Parathyroid adenoma (tissue), 2 donors: ENCODE measurements at regions not wholly inside any gene's neighbourhood (a gene's known extent, or its start where the extent isn't known, plus 50 kb on each side); places are given as distances from the start of the nearest gene placed in this dataset.

Experiments used
- H2AFZ ChIP-seq: fragments of 300-600 bp; sonication (generic); one replicate; pipeline ENCODE4 v1.7.0; 2017; ENCODE audit warnings: antibody characterized with exemption, mild to moderate bottlenecking
- H3K27ac ChIP-seq: fragments of 300-600 bp; sonication (generic); one replicate; pipeline ENCODE4 v1.7.0; 2017
- H3K27me3 ChIP-seq: fragments of 300-600 bp; sonication (generic); one replicate; pipeline ENCODE4 v1.7.0; 2017; ENCODE audit warnings: low read length; ENCODE audit not compliant: control insufficient read depth, insufficient read depth
- H3K36me3 ChIP-seq: fragments of 300-600 bp; sonication (generic); one replicate; pipeline ENCODE4 v1.7.0; 2017; ENCODE audit warnings: low read length; ENCODE audit not compliant: control insufficient read depth, insufficient read depth
- H3K4me1 ChIP-seq: fragments of 300-600 bp; sonication (generic); one replicate; pipeline ENCODE4 v1.7.0; 2017; ENCODE audit warnings: control low read depth
- H3K4me2 ChIP-seq: fragments of 300-600 bp; sonication (generic); one replicate; pipeline ENCODE4 v1.7.0; 2017; ENCODE audit warnings: low read length
- H3K4me3 ChIP-seq: fragments of 300-600 bp; sonication (generic); one replicate; pipeline ENCODE4 v1.7.0; 2017; ENCODE audit warnings: low read depth, low read length
- H3K79me2 ChIP-seq: fragments of 300-600 bp; sonication (generic); one replicate; pipeline ENCODE4 v1.7.0; 2017; ENCODE audit warnings: control low read depth
- H3K9ac ChIP-seq: fragments of 300-600 bp; sonication (generic); one replicate; pipeline ENCODE4 v1.7.0; 2017; ENCODE audit warnings: mild to moderate bottlenecking
- H3K9me3 ChIP-seq: fragments of 300-600 bp; sonication (generic); one replicate; pipeline ENCODE4 v1.7.0; 2017; ENCODE audit warnings: low read length; ENCODE audit not compliant: control insufficient read depth
- TF ChIP-seq, protein P1 (sequence below): fragments of 300-600 bp; sonication (generic); IDR thresholded peaks from one replicate; pipeline ENCODE4 v1.7.0; 2017; ENCODE audit warnings: antibody characterized with exemption, mild to moderate bottlenecking
- donor health status: primary hyperparathyroidism.

GRCh38 chr4:18749391-18749790 lies 727.8 kb upstream of the LCORL start:
- Histone ChIP-seq H3K36me3 (no peaks in the 10 kb centered on the region), H2AFZ (no peak overlapping the region), H3K4me3 (no peak overlapping the region), H3K4me1 (no peaks in the 10 kb centered on the region), H3K27ac (no peak overlapping the region), H3K79me2 (no peaks in the 10 kb centered on the region), H3K27me3 (no peaks in the 10 kb centered on the region), H3K9ac (no peak overlapping the region), H3K9me3 (no peaks in the 10 kb centered on the region), H3K4me2 (no peak overlapping the region)
- TF ChIP-seq, protein P1, sequence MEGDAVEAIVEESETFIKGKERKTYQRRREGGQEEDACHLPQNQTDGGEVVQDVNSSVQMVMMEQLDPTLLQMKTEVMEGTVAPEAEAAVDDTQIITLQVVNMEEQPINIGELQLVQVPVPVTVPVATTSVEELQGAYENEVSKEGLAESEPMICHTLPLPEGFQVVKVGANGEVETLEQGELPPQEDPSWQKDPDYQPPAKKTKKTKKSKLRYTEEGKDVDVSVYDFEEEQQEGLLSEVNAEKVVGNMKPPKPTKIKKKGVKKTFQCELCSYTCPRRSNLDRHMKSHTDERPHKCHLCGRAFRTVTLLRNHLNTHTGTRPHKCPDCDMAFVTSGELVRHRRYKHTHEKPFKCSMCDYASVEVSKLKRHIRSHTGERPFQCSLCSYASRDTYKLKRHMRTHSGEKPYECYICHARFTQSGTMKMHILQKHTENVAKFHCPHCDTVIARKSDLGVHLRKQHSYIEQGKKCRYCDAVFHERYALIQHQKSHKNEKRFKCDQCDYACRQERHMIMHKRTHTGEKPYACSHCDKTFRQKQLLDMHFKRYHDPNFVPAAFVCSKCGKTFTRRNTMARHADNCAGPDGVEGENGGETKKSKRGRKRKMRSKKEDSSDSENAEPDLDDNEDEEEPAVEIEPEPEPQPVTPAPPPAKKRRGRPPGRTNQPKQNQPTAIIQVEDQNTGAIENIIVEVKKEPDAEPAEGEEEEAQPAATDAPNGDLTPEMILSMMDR, result no peak

- Histone ChIP-seq H2AFZ (no peak overlapping the region), H3K4me1 (no peaks in the 10 kb centered on the region), H3K36me3 (no peaks in the 10 kb centered on the region), H3K4me3 (no peak overlapping the region), H3K9me3 (no peaks in the 10 kb centered on the region), H3K27ac (no peak overlapping the region), H3K4me2 (no peak overlapping the region), H3K79me2 (no peaks in the 10 kb centered on the region), H3K9ac (no peak overlapping the region), H3K27me3 (no peaks in the 10 kb centered on the region)
- TF ChIP-seq, protein P1, result no peak
Measured at GRCh38 chr4:18736551-18736950, 715.0 kb upstream of the LCORL start.

DNA sequence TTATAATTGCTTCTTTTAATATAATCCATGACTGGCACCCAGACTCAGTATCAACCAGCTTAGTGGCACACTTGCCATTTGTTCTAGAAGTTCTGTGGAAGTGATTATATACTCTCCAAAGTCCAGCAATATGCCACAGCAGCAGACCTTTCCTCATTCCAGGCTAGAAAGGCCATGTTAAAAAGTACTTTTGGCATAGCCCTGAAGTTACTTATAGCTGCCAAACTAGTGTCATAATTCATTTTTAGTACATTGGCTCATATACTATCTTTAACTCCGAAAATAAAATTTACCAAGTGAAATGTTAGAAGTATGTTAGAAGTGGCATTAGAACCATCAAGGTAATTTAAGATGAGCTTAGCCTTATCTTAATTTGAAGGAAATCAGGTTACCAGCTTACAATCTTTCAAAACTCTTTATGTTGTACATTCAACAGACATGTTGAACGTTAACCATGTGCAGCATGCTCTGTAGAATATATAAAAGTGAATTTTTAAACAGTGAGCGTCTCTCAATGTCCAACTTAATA lies 714.2 kb upstream of the LCORL start:
- Histone ChIP-seq H3K4me2 (no peak overlapping the region), H3K9me3 (no peaks in the 10 kb centered on the region), H3K4me1 (no peaks in the 10 kb centered on the region), H3K79me2 (no peaks in the 10 kb centered on the region), H3K27me3 (no peaks in the 10 kb centered on the region), H3K27ac (no peak overlapping the region), H3K4me3 (no peak overlapping the region), H2AFZ (no peak overlapping the region), H3K9ac (no peak overlapping the region), H3K36me3 (no peaks in the 10 kb centered on the region)
- TF ChIP-seq, protein P1, result no peak

- H3K9ac ChIP-seq, result no peak overlapping the region
- H3K4me1 ChIP-seq, result no peaks in the 10 kb centered on the region
- no peaks in the 10 kb centered on the region for H3K9me3 ChIP-seq
- H3K4me3 ChIP-seq, result no peak overlapping the region
- H3K79me2 ChIP-seq, result no peaks in the 10 kb centered on the region
- no peak overlapping the region for H3K4me2 ChIP-seq
- H3K27ac ChIP-seq, result no peak overlapping the region
- no peak overlapping the region for H2AFZ ChIP-seq
- TF ChIP-seq, protein P1, result no peak
- H3K27me3 ChIP-seq, result no peaks in the 10 kb centered on the region
- no peaks in the 10 kb centered on the region for H3K36me3 ChIP-seq
Measured at GRCh38 chr4:18734405-18734804, 712.9 kb upstream of the LCORL start.

DNA sequence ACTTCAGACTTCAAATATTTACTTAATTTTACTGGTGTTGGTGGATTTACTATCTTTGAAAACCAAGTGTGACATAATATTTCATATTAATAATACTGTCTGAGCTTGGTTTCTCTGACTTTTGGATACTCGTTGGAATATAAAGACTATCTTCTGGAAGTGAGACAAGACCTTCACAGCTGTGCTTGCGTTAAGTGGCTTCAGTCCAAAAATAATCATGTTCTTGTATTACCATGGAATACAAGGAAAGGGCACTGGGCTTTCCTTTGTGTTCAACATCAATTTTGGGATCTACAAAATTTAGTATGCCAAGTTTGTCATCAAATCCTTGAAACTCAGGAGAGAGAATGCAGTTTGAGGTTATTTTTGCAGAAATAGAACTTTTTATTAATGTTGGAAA lies 712.4 kb upstream of the LCORL start:
- no peak overlapping the region for H3K4me3 ChIP-seq
- no peaks in the 10 kb centered on the region for H3K4me1 ChIP-seq
- H3K79me2 ChIP-seq, result no peaks in the 10 kb centered on the region
- H3K36me3 ChIP-seq, result no peaks in the 10 kb centered on the region
- TF ChIP-seq, protein P1, result no peak
- H3K9me3 ChIP-seq, result no peaks in the 10 kb centered on the region
- no peaks in the 10 kb centered on the region for H3K27me3 ChIP-seq
- no peak overlapping the region for H3K4me2 ChIP-seq
- H2AFZ ChIP-seq, result no peak overlapping the region
- H3K9ac ChIP-seq, result no peak overlapping the region
- H3K27ac ChIP-seq, result no peak overlapping the region
